IPS-18c (cell line): ENCODE measurements at regions not wholly inside any gene's neighbourhood (a gene's known extent, or its start where the extent isn't known, plus 50 kb on each side); places are given as distances from the start of the nearest gene placed in this dataset.

Experiments used
- H3K4me3 ChIP-seq: 2 replicates; pipeline ENCODE4 v1.7.0; 2013; ENCODE audit warnings: low read depth, mild to moderate bottlenecking, low read length, moderate library complexity; ENCODE audit not compliant: insufficient read depth
- H3K9me3 ChIP-seq: one replicate; pipeline ENCODE4 v1.6.1; 2013; ENCODE audit warnings: mild to moderate bottlenecking, low read length, moderate library complexity; ENCODE audit not compliant: control insufficient read depth, insufficient read depth

GRCh38 chr6:4511641-4512020 is 264.6 kb upstream of the CDYL start:
- Histone ChIP-seq H3K9me3 (no peaks in the 10 kb centered on the region), H3K4me3 (no peak overlapping the region)

- Histone ChIP-seq H3K9me3 (no peaks in the 10 kb centered on the region), H3K4me3 (no peak overlapping the region)
Observed at GRCh38 chr6:4510906-4511640, 265.1 kb upstream of the CDYL start.

- Histone ChIP-seq H3K4me3 (no peak overlapping the region), H3K9me3 (no peaks in the 10 kb centered on the region)
Observed at GRCh38 chr6:4510317-4510716, 265.9 kb upstream of the CDYL start.

GRCh38 chr6:4509506-4509905 is 266.7 kb upstream of the CDYL start:
- Histone ChIP-seq H3K9me3 (no peaks in the 10 kb centered on the region), H3K4me3 (no peak overlapping the region)

GRCh38 chr6:4506792-4507191 is 269.4 kb upstream of the CDYL start:
- no peak overlapping the region for H3K4me3 ChIP-seq

GRCh38 chr6:4506223-4506622 is 270.0 kb upstream of the CDYL start:
- Histone ChIP-seq H3K9me3 (no peaks in the 10 kb centered on the region), H3K4me3 (no peak overlapping the region)

More at GRCh38 chr6:4506792-4507191, 269.4 kb upstream of the CDYL start:
- H3K9me3 ChIP-seq = no peaks in the 10 kb centered on the region

GRCh38 chr6:4504700-4505099 is 271.5 kb upstream of the CDYL start:
- H3K9me3 ChIP-seq = no peaks in the 10 kb centered on the region
- H3K4me3 ChIP-seq = no peak overlapping the region

GRCh38 chr6:4503700-4504099 is 272.5 kb upstream of the CDYL start:
- Histone ChIP-seq H3K4me3 (no peak overlapping the region; the same call in 1 of the 2 replicates), H3K9me3 (no peaks in the 10 kb centered on the region)

GRCh38 chr6:4496284-4496683 is 279.9 kb upstream of the CDYL start:
- H3K4me3 ChIP-seq = no peak overlapping the region
- no peaks in the 10 kb centered on the region for H3K9me3 ChIP-seq

- no peak overlapping the region for H3K4me3 ChIP-seq
- H3K9me3 ChIP-seq = peaks cover 12% of the 10 kb centered on the region
Observed at GRCh38 chr6:4491501-4492260, 284.5 kb upstream of the CDYL start.

- Histone ChIP-seq H3K4me3 (no peak overlapping the region), H3K9me3 (peaks cover 15% of the 10 kb centered on the region)
Observed at GRCh38 chr6:4489538-4489937, 286.7 kb upstream of the CDYL start.

- peaks cover 15% of the 10 kb centered on the region for H3K9me3 ChIP-seq
- no peak overlapping the region for H3K4me3 ChIP-seq
Observed at GRCh38 chr6:4488389-4488788, 287.8 kb upstream of the CDYL start.

- Histone ChIP-seq H3K9me3 (peaks cover 15% of the 10 kb centered on the region), H3K4me3 (no peak overlapping the region)
Observed at GRCh38 chr6:4487538-4487937, 288.7 kb upstream of the CDYL start.

- no peak overlapping the region; the same call in 1 of the 2 replicates for H3K4me3 ChIP-seq
- peaks cover 15% of the 10 kb centered on the region for H3K9me3 ChIP-seq
Observed at GRCh38 chr6:4486568-4487315, 289.5 kb upstream of the CDYL start.

GRCh38 chr6:4485735-4486134 is 290.5 kb upstream of the CDYL start:
- H3K4me3 ChIP-seq = no peak overlapping the region
- peaks cover 15% of the 10 kb centered on the region for H3K9me3 ChIP-seq

GRCh38 chr6:4482461-4482860 is 293.7 kb upstream of the CDYL start:
- Histone ChIP-seq H3K9me3 (peaks cover 3% of the 10 kb centered on the region), H3K4me3 (no peak overlapping the region)

- no peak overlapping the region; the same call in 1 of the 2 replicates for H3K4me3 ChIP-seq
- H3K9me3 ChIP-seq = peaks cover 7% of the 10 kb centered on the region
Observed at GRCh38 chr6:4480788-4481735, 295.1 kb upstream of the CDYL start.
